ENCODE measurements at regions not wholly inside any gene's neighbourhood (a gene's known extent, or its start where the extent isn't known, plus 50 kb on each side); places are given as distances from the start of the nearest gene placed in this dataset.
"Not testable (repeated sequence)": the region's sequence is repeated elsewhere in the genome, so short reads cannot be mapped to it uniquely, and the experiment has no call there.

DNA sequence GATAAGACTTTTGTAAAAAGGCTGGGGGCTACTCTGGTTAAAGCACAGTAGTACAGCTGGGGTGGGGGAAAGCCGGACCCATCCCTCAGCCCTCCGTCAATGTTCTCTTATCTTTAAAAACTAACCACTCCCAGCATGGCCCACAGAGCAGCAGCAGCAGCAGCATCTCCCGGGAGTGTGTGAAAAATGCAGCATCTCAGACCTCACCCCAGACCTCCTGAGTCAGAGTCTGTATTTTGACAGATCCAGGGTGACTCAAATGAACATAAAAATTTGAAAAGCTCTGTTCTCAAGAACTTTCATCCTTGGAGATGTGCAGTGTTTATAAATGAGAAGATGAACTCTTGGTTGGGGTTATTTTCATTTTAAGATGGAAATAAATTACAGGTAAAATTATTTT lies 277.7 kb upstream of the ECI2 start:
- DNase-seq (ENCODE audit: low read depth) = peak; percentile 16
- TF ChIP-seq, protein P1, sequence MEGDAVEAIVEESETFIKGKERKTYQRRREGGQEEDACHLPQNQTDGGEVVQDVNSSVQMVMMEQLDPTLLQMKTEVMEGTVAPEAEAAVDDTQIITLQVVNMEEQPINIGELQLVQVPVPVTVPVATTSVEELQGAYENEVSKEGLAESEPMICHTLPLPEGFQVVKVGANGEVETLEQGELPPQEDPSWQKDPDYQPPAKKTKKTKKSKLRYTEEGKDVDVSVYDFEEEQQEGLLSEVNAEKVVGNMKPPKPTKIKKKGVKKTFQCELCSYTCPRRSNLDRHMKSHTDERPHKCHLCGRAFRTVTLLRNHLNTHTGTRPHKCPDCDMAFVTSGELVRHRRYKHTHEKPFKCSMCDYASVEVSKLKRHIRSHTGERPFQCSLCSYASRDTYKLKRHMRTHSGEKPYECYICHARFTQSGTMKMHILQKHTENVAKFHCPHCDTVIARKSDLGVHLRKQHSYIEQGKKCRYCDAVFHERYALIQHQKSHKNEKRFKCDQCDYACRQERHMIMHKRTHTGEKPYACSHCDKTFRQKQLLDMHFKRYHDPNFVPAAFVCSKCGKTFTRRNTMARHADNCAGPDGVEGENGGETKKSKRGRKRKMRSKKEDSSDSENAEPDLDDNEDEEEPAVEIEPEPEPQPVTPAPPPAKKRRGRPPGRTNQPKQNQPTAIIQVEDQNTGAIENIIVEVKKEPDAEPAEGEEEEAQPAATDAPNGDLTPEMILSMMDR (IDR thresholded peaks at IDR 0.05; ENCODE audit: insufficient read depth, low read depth, low read length, missing control alignments) = no peak
- no peak overlapping the region for H3K4me3 ChIP-seq (ENCODE audit: low read length)

DNA sequence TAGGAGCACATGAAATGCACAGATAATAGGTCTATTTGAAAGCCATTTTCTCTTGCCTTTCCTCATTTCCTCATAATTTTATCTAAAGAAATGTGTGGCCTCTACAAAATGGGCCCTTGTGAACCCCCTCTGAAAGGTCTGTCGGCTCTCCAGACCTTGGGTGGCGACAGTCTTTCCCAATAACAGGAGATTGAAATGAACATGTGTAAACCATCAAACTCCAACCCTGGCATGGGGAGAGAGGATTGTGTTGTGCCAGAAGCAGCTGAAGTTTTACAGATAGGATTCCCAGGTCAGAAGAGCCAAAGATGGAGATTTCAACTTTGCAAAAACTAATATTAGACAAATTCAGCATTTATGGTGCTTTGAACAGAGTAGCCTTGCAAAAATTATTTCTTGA lies 277.1 kb upstream of the ECI2 start:
- TF ChIP-seq, protein P1 (IDR thresholded peaks at IDR 0.05; ENCODE audit: insufficient read depth, low read depth, low read length, missing control alignments) = no peak
- no peak overlapping the region for H3K4me3 ChIP-seq (ENCODE audit: low read length)
- DNase-seq (ENCODE audit: low read depth) = no peak

DNA sequence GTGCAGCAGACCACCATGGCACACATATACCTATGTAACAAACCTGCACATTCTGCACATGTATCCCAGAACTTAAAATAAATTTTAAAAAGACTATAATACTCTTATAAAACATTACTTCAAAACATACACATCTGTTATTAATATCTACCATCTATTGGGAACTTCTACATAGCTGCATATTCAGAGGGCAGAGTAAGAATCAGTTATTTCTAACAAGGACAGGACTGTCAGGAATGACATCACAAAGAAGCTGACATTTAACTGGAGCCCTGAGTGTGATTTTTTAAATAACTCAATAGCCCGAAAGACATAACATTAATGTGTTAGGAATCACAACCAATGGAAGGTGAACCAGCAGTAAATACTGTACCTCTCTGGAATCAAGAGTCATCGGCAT lies 276.7 kb upstream of the ECI2 start:
- TF ChIP-seq, protein P1 (IDR thresholded peaks at IDR 0.05; ENCODE audit: insufficient read depth, low read depth, low read length, missing control alignments) = no peak
- H3K4me3 ChIP-seq (ENCODE audit: low read length) = no peak overlapping the region
- DNase-seq (ENCODE audit: low read depth) = no peak

DNA sequence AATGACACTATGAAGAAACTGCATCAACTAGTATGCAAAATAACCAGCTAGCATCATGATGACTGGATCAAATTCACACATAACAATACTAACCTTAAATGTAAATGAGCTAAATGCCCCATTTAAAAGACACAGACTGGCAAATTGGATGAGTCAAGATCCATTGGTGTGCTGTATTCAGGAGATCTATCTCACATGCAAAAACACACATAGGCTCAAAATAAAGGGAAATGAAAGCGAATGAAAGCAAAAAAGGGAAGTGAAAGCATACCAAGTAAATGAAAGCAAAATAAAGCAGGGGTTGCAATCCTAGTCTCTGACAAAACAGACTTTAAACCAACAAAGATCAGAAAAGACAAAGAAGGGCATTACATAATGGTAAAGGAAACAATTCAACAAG lies 272.3 kb upstream of the ECI2 start:
- not testable (repeated sequence) for H3K4me3 ChIP-seq (ENCODE audit: low read length); DNase-seq (ENCODE audit: low read depth)

DNA sequence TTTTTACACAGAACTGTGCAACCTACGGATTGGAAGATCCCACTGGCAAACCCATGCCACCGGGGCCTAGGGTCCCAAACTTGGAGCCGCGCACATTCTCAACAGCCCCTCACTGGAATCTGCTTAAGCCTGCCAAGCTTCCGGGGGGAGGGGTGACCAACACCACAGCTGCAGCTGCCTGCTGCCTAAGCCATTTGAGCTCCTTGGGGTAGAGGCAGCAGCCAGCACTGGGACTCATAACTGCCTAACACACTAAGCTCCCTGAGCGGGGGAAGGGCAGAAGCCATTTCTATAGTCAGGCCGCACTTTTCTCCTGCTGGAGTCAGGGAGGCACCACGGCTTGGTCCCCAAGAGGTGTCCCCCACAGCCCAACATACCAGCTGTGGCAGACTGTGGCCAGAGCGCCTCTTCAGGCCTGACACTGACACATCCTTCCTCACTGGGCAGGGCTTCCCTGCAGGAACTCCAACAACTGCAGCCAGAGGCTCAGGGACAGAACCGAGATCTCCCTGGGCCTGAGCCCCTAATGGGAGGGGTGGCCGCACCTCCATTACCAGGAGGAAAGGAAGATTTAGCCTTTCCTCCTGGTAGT lies 270.3 kb upstream of the ECI2 start:
- no peak overlapping the region for H3K4me3 ChIP-seq (ENCODE audit: low read length)
- no peak for DNase-seq (ENCODE audit: low read depth)
- TF ChIP-seq, protein P1 (IDR thresholded peaks at IDR 0.05; ENCODE audit: insufficient read depth, low read depth, low read length, missing control alignments) = no peak

DNA sequence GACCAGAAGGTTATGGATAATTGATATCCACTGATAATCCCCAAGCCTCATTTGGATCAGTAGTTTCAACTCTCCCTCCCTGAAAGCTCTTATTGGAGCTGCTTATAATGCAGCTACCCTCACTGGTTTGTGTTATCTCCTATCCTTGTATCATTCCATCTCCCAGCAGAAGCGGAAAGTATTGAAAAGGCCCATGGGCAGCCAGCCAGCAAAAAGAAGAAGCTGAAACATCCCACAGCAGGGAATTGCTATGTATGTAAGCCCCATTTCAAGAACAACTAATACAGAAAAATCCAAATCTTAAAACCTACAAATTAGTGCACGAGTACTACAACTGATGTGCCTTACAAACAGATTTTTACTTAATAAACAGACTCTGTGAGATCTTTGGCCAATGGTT lies 269.0 kb upstream of the ECI2 start:
- TF ChIP-seq, protein P1 (IDR thresholded peaks at IDR 0.05; ENCODE audit: insufficient read depth, low read depth, low read length, missing control alignments) = no peak
- no peak for DNase-seq (ENCODE audit: low read depth)
- H3K4me3 ChIP-seq (ENCODE audit: low read length) = no peak overlapping the region

DNA sequence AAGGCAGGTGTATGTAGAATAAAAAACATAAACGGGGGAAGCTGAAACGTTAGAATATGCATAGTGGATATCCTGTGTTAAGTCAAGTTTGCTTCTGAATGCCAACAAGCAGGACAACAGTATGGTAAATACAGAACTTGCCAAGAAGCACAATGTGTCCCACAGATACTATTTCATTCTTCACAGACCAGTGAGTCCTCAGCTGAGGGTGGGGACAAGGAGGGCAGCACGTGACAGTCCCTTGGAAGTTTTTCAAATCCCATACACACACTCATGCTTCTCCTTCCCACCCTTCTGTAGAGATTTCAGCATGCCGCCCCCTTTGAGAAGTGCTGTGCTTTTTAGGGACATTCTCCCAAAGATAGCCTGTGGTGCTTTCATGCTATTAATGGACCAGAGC lies 268.5 kb upstream of the ECI2 start:
- no peak overlapping the region for H3K4me3 ChIP-seq (ENCODE audit: low read length)
- TF ChIP-seq, protein P1 (IDR thresholded peaks at IDR 0.05; ENCODE audit: insufficient read depth, low read depth, low read length, missing control alignments) = no peak
- DNase-seq (ENCODE audit: low read depth) = no peak

Measured in epithelial cell of esophagus (primary cell).